Sigmoid colon (tissue), 6 donors: ENCODE measurements at regions not wholly inside any gene's neighbourhood (a gene's known extent, or its start where the extent isn't known, plus 50 kb on each side); places are given as distances from the start of the nearest gene placed in this dataset.
"Not testable (repeated sequence)": the region's sequence is repeated elsewhere in the genome, so short reads cannot be mapped to it uniquely, and the experiment has no call there.

Source experiments
- DNase-seq: peaks from one replicate; pipeline ENCODE4 v3.0.0-alpha.2; 2019
- H3K27ac ChIP-seq, 4 donors: fragments of 200-600 bp; sonication (generic); one replicate each; pipeline ENCODE4 v1.5.1; 2016 to 2019; ENCODE audit warnings: mild to moderate bottlenecking in 1 of 4
- H3K27me3 ChIP-seq, 3 donors: fragments of 200-600 bp; sonication (generic); one replicate each; pipeline ENCODE4 v1.5.1; 2019; ENCODE audit warnings: mild to moderate bottlenecking in 1 of 3
- H3K36me3 ChIP-seq, 4 donors: fragments of 200-600 bp; sonication (generic); one replicate each; pipeline ENCODE4 v1.5.1; 2016 to 2019
- H3K4me1 ChIP-seq, 4 donors: fragments of 200-600 bp; sonication (generic); one replicate each; pipeline ENCODE4 v1.5.1; 2017 to 2019
- H3K4me3 ChIP-seq, 4 donors: fragments of 200-600 bp; sonication (generic); one replicate each; pipeline ENCODE4 v1.5.1; 2017 to 2019; ENCODE audit warnings: mild to moderate bottlenecking in 2 of 4, moderate library complexity in 1 of 4
- H3K9me3 ChIP-seq, 4 donors: fragments of 200-600 bp in 3 of 4; sonication (generic) in 3 of 4; one replicate each; pipeline versions ENCODE4 v1.5.1 to v1.6.1; 2013 to 2019
- EP300 ChIP-seq, 4 donors: sonication (generic); formaldehyde crosslinking; IDR thresholded peaks; one replicate each; pipeline ENCODE4 v1.6.1; 2017; ENCODE audit warnings: antibody characterized with exemption in 4 of 4
- POLR2A ChIP-seq, 2 donors: fragments of 450-650 bp; IDR thresholded peaks; one replicate each; pipeline ENCODE4 v1.6.1; 2016; ENCODE audit warnings: antibody characterized with exemption in 2 of 2, mild to moderate bottlenecking in 2 of 2, moderate library complexity in 2 of 2
- POLR2AphosphoS5 ChIP-seq, 4 donors: sonication (generic); formaldehyde crosslinking; IDR thresholded peaks; one replicate each; pipeline ENCODE4 v1.6.1; 2017; ENCODE audit warnings: antibody characterized with exemption in 4 of 4
- WGBS, 2 donors: extraction: QIAGEN DNeasy Blood & Tissue Kit; methylation state at CpG; one replicate each; pipeline ENCODE4 v1.1.7; 2013; 5-methylcytosine and 5-hydroxymethylcytosine counted together
- intact Hi-C: fragments of 100-400 bp; cut with DNase I; formaldehyde crosslinking; loops from one replicate; pipeline ENCODE4 v1.15.1; 2023
- TF ChIP-seq, protein P1 (sequence below), 4 experiments: fragments of 450-650 bp in 3 of 4; fragments of 200-600 bp in 1 of 4; IDR thresholded peaks; one replicate each; pipeline ENCODE4 v1.5.1; 2016 to 2019; ENCODE audit warnings: antibody characterized with exemption in 4 of 4, mild to moderate bottlenecking in 3 of 4, moderate library complexity in 2 of 4
- donor health status: healthy with polysubstance abuse.
- donor health status: healthy.

DNA sequence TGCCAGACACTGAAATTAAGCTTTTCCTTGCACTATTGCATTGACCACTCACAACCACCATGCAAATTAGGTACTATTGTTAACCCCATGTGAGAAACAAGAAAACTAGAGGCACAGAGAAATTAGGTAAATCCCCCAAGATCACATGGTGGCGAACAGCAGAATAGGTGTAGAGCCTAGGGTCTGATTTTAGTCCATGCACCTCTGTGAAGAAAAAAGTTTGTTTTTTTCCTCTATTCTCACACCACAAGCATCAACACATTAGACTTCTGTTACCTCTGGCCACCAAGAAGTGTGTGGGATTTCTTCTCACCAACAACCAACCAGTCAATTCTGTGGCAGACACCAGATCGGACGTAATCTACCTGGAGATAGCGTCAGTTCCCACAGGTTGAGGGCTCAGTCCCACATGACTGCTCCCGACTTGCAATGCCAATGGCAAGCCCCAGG is 391.9 kb downstream of the COG6 start:
- Histone ChIP-seq H3K27ac (no peak overlapping the region), H3K4me1 (no peaks in the 10 kb centered on the region), H3K9me3 (no peaks in the 10 kb centered on the region), H3K27me3 (no peaks in the 10 kb centered on the region), H3K4me3 (no peak overlapping the region), H3K36me3 (no peaks in the 10 kb centered on the region)
- TF ChIP-seq POLR2AphosphoS5 (IDR thresholded peaks at IDR 0.05) (no peak), EP300 (IDR thresholded peaks at IDR 0.05) (no peak), POLR2A (IDR thresholded peaks at IDR 0.05) (no peak)
- TF ChIP-seq, protein P1, sequence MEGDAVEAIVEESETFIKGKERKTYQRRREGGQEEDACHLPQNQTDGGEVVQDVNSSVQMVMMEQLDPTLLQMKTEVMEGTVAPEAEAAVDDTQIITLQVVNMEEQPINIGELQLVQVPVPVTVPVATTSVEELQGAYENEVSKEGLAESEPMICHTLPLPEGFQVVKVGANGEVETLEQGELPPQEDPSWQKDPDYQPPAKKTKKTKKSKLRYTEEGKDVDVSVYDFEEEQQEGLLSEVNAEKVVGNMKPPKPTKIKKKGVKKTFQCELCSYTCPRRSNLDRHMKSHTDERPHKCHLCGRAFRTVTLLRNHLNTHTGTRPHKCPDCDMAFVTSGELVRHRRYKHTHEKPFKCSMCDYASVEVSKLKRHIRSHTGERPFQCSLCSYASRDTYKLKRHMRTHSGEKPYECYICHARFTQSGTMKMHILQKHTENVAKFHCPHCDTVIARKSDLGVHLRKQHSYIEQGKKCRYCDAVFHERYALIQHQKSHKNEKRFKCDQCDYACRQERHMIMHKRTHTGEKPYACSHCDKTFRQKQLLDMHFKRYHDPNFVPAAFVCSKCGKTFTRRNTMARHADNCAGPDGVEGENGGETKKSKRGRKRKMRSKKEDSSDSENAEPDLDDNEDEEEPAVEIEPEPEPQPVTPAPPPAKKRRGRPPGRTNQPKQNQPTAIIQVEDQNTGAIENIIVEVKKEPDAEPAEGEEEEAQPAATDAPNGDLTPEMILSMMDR (IDR thresholded peaks at IDR 0.05): no peak
- WGBS, 2 donors: 84 to 92% methylated on average over 5 of the region's 5 CpGs
- intact Hi-C loops: no loop called here
- DNase-seq: no peak

DNA sequence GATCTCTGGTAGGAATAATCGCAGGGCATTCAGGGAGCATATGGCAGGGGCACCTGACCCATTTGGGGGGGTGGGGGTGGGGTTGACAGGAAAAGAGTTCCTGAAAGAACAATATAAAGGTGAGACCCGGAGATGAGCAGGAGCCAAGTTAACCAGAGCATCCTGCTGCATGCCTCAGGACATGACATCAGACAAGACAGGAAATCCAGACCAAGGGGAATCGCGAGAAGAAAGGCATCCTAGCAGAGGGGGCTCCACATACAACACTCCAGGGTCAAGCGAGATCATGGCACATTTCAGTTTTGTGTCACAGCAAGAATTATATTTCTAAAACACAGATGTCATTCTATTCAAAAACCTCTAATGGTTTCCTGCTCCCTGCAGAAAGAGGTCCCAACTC is 393.1 kb downstream of the COG6 start:
- intact Hi-C loops: no loop called here
- no peak for DNase-seq
- H3K4me1 ChIP-seq: no peaks in the 10 kb centered on the region
- no peaks in the 10 kb centered on the region for H3K36me3 ChIP-seq
- WGBS, 2 donors: 81 to 86% methylated on average over 5 of the region's 5 CpGs
- no peaks in the 10 kb centered on the region for H3K27me3 ChIP-seq
- TF ChIP-seq POLR2AphosphoS5 (IDR thresholded peaks at IDR 0.05): no peak
- TF ChIP-seq EP300 (IDR thresholded peaks at IDR 0.05): no peak
- no peak for TF ChIP-seq POLR2A (IDR thresholded peaks at IDR 0.05)
- TF ChIP-seq, protein P1 (IDR thresholded peaks at IDR 0.05): no peak
- no peak overlapping the region for H3K4me3 ChIP-seq
- H3K27ac ChIP-seq: no peak overlapping the region
- no peaks in the 10 kb centered on the region for H3K9me3 ChIP-seq

DNA sequence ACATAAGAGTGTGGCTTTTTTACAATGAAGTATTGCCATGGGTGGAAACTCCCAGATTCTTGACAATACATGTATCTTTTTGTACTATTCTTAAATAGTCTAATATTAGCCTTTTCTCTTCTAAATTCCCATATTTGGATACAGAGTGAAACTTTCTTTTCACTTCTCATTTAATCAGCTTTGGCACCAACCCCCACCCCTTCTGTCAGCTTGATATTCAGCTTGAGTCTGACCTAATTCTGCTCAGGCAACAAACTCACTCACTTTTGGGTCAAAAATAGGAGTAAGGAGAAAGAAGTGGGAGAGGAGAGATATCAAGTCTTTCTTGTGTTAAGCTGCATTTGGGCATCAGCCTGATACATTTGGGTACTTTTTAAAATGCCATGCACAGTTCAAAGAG is 397.5 kb downstream of the COG6 start:
- intact Hi-C loops: no loop called here
- Histone ChIP-seq H3K9me3 (no peaks in the 10 kb centered on the region), H3K36me3 (no peaks in the 10 kb centered on the region), H3K27me3 (no peaks in the 10 kb centered on the region), H3K27ac (no peak overlapping the region), H3K4me1 (no peaks in the 10 kb centered on the region), H3K4me3 (no peak overlapping the region)
- TF ChIP-seq, protein P1 (IDR thresholded peaks at IDR 0.05): no peak
- no peak for TF ChIP-seq POLR2A (IDR thresholded peaks at IDR 0.05)
- no peak for TF ChIP-seq POLR2AphosphoS5 (IDR thresholded peaks at IDR 0.05)
- no peak for TF ChIP-seq EP300 (IDR thresholded peaks at IDR 0.05)
- no peak for DNase-seq

DNA sequence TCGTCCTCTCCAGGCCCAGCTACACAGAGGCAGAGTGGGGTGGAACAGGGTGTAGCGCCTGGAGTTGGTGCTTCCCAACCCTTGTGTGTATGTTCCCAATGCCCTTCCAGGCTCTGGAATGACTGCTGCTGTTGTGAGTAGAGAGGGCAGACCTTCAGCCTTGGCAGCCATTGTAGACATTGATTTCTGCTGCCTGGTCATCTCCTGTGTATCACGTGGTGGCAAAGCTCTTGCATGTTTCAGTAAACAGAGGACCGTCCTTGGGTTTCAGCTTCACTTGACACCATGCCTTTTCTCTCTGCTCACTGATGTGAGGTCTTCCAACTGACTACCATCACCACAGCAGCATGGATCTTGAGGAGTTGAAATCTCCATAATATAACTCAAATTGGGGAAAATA is 397.9 kb downstream of the COG6 start:
- Histone ChIP-seq H3K4me3 (no peak overlapping the region), H3K4me1 (no peaks in the 10 kb centered on the region), H3K9me3 (no peaks in the 10 kb centered on the region), H3K27ac (no peak overlapping the region), H3K36me3 (no peaks in the 10 kb centered on the region), H3K27me3 (no peaks in the 10 kb centered on the region)
- no peak for DNase-seq
- 90 to 96% methylated on average over 4 of the region's 4 CpGs for WGBS, 2 donors
- intact Hi-C loops: no loop called here
- TF ChIP-seq, protein P1 (IDR thresholded peaks at IDR 0.05): no peak
- TF ChIP-seq POLR2A (IDR thresholded peaks at IDR 0.05) (no peak), EP300 (IDR thresholded peaks at IDR 0.05) (no peak), POLR2AphosphoS5 (IDR thresholded peaks at IDR 0.05) (no peak)

DNA sequence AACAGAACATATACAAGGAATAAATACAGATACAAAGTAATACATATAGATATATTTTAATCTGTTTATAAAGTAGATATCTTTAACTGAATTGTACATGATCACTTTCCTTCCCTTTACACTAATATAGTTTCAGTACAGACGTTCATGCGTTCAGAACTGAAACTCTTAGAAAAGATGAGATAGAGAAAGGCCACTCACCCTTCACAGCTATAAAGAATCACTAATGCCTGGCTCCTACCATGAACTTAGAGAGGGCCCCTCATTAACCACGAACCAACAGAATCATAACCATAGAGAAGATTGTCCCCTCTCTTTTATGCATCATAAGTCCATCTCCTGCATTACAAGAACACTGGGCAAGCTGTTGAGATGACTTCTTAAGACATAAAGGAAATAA is 399.0 kb downstream of the COG6 start:
- H3K27me3 ChIP-seq, intact Hi-C loops, H3K4me1 ChIP-seq, H3K36me3 ChIP-seq, H3K27ac ChIP-seq, H3K9me3 ChIP-seq, H3K4me3 ChIP-seq, DNase-seq: not testable (repeated sequence)
- no CpG with 5 or more reads among the region's 3 CpGs for WGBS, 2 donors
